ENCODE measurements at regions not wholly inside any gene's neighbourhood (a gene's known extent, or its start where the extent isn't known, plus 50 kb on each side); places are given as distances from the start of the nearest gene placed in this dataset.
"Not testable (repeated sequence)": the region's sequence is repeated elsewhere in the genome, so short reads cannot be mapped to it uniquely, and the experiment has no call there.

- no peaks in the 10 kb centered on the region for H3K4me1 Mint-ChIP-seq
- no peak for DNase-seq
- no peaks in the 10 kb centered on the region for H3K27me3 Mint-ChIP-seq
- H3K4me3 Mint-ChIP-seq, result no peak overlapping the region
- peaks cover 0 to 3% (median 0%) of the 10 kb centered on the region in 7 donors for H3K9me3 Mint-ChIP-seq
- H3K27ac Mint-ChIP-seq, result no peak overlapping the region
- ATAC-seq (ENCODE audit: low read depth in 2 of 2), result no peak
- H3K36me3 Mint-ChIP-seq, result no peaks in the 10 kb centered on the region
Measured at GRCh38 chr4:103449296-103450023, 251.3 kb upstream of the CENPE start.

GRCh38 chr4:103445377-103445776 is 247.2 kb upstream of the CENPE start:
- ATAC-seq (ENCODE audit: low read depth in 2 of 2), result no peak
- H3K9me3 Mint-ChIP-seq, result no peaks in the 10 kb centered on the region
- no peak for DNase-seq
- no peak overlapping the region for H3K4me3 Mint-ChIP-seq
- no peaks in the 10 kb centered on the region for H3K4me1 Mint-ChIP-seq
- no peaks in the 10 kb centered on the region for H3K27me3 Mint-ChIP-seq
- no peak overlapping the region for H3K27ac Mint-ChIP-seq
- H3K36me3 Mint-ChIP-seq, result no peaks in the 10 kb centered on the region

GRCh38 chr4:103443324-103443723 is 245.2 kb upstream of the CENPE start:
- H3K27ac Mint-ChIP-seq, result no peak overlapping the region
- ATAC-seq (ENCODE audit: low read depth in 2 of 2), result no peak

GRCh38 chr4:103429283-103429682 is 231.1 kb upstream of the CENPE start:
- Mint-ChIP-seq H3K9me3 (peaks cover 0 to 5% (median 2%) of the 10 kb centered on the region in 7 donors), H3K4me3 (no peak overlapping the region), H3K36me3 (no peaks in the 10 kb centered on the region), H3K4me1 (no peaks in the 10 kb centered on the region), H3K27me3 (peaks cover 0 to 5% (median 4%) of the 10 kb centered on the region in 3 donors), H3K27ac (no peak overlapping the region)
- ATAC-seq (ENCODE audit: low read depth in 2 of 2) (no peak), DNase-seq (no peak)

More at GRCh38 chr4:103443324-103443723, 245.2 kb upstream of the CENPE start:
- H3K4me1 Mint-ChIP-seq, result no peaks in the 10 kb centered on the region
- H3K36me3 Mint-ChIP-seq, result no peaks in the 10 kb centered on the region
- no peaks in the 10 kb centered on the region for H3K27me3 Mint-ChIP-seq
- H3K9me3 Mint-ChIP-seq, result peaks cover 0 to 3% (median 0%) of the 10 kb centered on the region in 7 donors
- H3K4me3 Mint-ChIP-seq, result no peak overlapping the region
- DNase-seq, result no peak

- no peak for DNase-seq
- H3K9me3 Mint-ChIP-seq, result peaks cover 0 to 5% (median 2%) of the 10 kb centered on the region in 7 donors
- no peak for ATAC-seq (ENCODE audit: low read depth in 2 of 2)
- no peaks in the 10 kb centered on the region for H3K4me1 Mint-ChIP-seq
- H3K4me3 Mint-ChIP-seq, result no peak overlapping the region
- no peak overlapping the region for H3K27ac Mint-ChIP-seq
- peaks cover 0 to 5% (median 4%) of the 10 kb centered on the region in 3 donors for H3K27me3 Mint-ChIP-seq
- no peaks in the 10 kb centered on the region for H3K36me3 Mint-ChIP-seq
Measured at GRCh38 chr4:103425406-103425805, 227.3 kb upstream of the CENPE start.

GRCh38 chr4:103424853-103425252 is 226.7 kb upstream of the CENPE start:
- Mint-ChIP-seq H3K4me1 (no peaks in the 10 kb centered on the region), H3K27ac (no peak overlapping the region), H3K4me3 (no peak overlapping the region), H3K9me3 (peaks cover 0 to 5% (median 2%) of the 10 kb centered on the region in 7 donors), H3K27me3 (peaks cover 0 to 5% (median 2%) of the 10 kb centered on the region in 3 donors), H3K36me3 (no peaks in the 10 kb centered on the region)
- ATAC-seq (ENCODE audit: low read depth in 2 of 2) (no peak), DNase-seq (no peak)

- no peaks in the 10 kb centered on the region for H3K4me1 Mint-ChIP-seq
- DNase-seq (no peak), ATAC-seq (ENCODE audit: low read depth in 2 of 2) (no peak)
- H3K27me3 Mint-ChIP-seq, result no peaks in the 10 kb centered on the region
- H3K4me3 Mint-ChIP-seq, result no peak overlapping the region
- H3K27ac Mint-ChIP-seq, result no peak overlapping the region
- H3K36me3 Mint-ChIP-seq, result no peaks in the 10 kb centered on the region
- peaks cover 0 to 8% (median 3%) of the 10 kb centered on the region in 7 donors for H3K9me3 Mint-ChIP-seq
Measured at GRCh38 chr4:103423261-103423660, 225.1 kb upstream of the CENPE start.

GRCh38 chr4:103422467-103423219 is 224.5 kb upstream of the CENPE start:
- H3K36me3 Mint-ChIP-seq, result no peaks in the 10 kb centered on the region
- no peaks in the 10 kb centered on the region for H3K4me1 Mint-ChIP-seq
- H3K27me3 Mint-ChIP-seq, result no peaks in the 10 kb centered on the region
- H3K27ac Mint-ChIP-seq, result no peak overlapping the region
- no peak for DNase-seq
- H3K9me3 Mint-ChIP-seq, result peaks cover 0 to 8% (median 3%) of the 10 kb centered on the region in 7 donors
- H3K4me3 Mint-ChIP-seq, result no peak overlapping the region
- ATAC-seq (ENCODE audit: low read depth in 2 of 2), result no peak

- H3K36me3 Mint-ChIP-seq, result no peaks in the 10 kb centered on the region
- ATAC-seq (ENCODE audit: low read depth in 2 of 2) (no peak), DNase-seq (no peak)
- no peaks in the 10 kb centered on the region for H3K4me1 Mint-ChIP-seq
- H3K4me3 Mint-ChIP-seq, result no peak overlapping the region
- H3K27ac Mint-ChIP-seq, result no peak overlapping the region
- H3K27me3 Mint-ChIP-seq, result no peaks in the 10 kb centered on the region
- peaks cover 0 to 10% (median 4%) of the 10 kb centered on the region in 7 donors for H3K9me3 Mint-ChIP-seq
Measured at GRCh38 chr4:103415801-103416200, 217.7 kb upstream of the CENPE start.

GRCh38 chr4:103412646-103413045 is 214.5 kb upstream of the CENPE start:
- H3K27me3 Mint-ChIP-seq; H3K4me1 Mint-ChIP-seq; H3K9me3 Mint-ChIP-seq; H3K36me3 Mint-ChIP-seq; DNase-seq; H3K4me3 Mint-ChIP-seq; H3K27ac Mint-ChIP-seq; ATAC-seq (ENCODE audit: low read depth in 2 of 2): not testable (repeated sequence)

GRCh38 chr4:103410386-103410785 is 212.2 kb upstream of the CENPE start:
- Mint-ChIP-seq H3K27ac (no peak overlapping the region), H3K9me3 (peaks cover 0 to 3% (median 0%) of the 10 kb centered on the region in 7 donors), H3K4me1 (no peaks in the 10 kb centered on the region), H3K36me3 (no peaks in the 10 kb centered on the region), H3K27me3 (peaks cover 0 to 3% (median 0%) of the 10 kb centered on the region in 3 donors), H3K4me3 (no peak overlapping the region)
- DNase-seq (no peak), ATAC-seq (ENCODE audit: low read depth in 2 of 2) (no peak)

GRCh38 chr4:103405415-103405814 is 207.3 kb upstream of the CENPE start:
- DNase-seq (no peak), ATAC-seq (ENCODE audit: low read depth in 2 of 2) (no peak)
- Mint-ChIP-seq H3K27me3 (peaks cover 0 to 7% (median 3%) of the 10 kb centered on the region in 3 donors), H3K36me3 (no peaks in the 10 kb centered on the region), H3K27ac (no peak overlapping the region), H3K9me3 (peaks cover 0 to 2% (median 0%) of the 10 kb centered on the region in 7 donors), H3K4me1 (no peaks in the 10 kb centered on the region), H3K4me3 (no peak overlapping the region)

GRCh38 chr4:103403619-103404018 is 205.5 kb upstream of the CENPE start:
- no peak overlapping the region for H3K4me3 Mint-ChIP-seq
- ATAC-seq (ENCODE audit: low read depth in 2 of 2) (no peak), DNase-seq (no peak)
- H3K27ac Mint-ChIP-seq, result no peak overlapping the region
- H3K27me3 Mint-ChIP-seq, result peaks cover 0 to 7% (median 3%) of the 10 kb centered on the region in 3 donors
- H3K9me3 Mint-ChIP-seq, result peaks cover 0 to 4% (median 0%) of the 10 kb centered on the region in 7 donors
- no peaks in the 10 kb centered on the region for H3K36me3 Mint-ChIP-seq
- H3K4me1 Mint-ChIP-seq, result no peaks in the 10 kb centered on the region

GRCh38 chr4:103402198-103402597 is 204.1 kb upstream of the CENPE start:
- DNase-seq (no peak), ATAC-seq (ENCODE audit: low read depth in 2 of 2) (no peak)
- Mint-ChIP-seq H3K36me3 (no peaks in the 10 kb centered on the region), H3K4me3 (no peak overlapping the region), H3K9me3 (peaks cover 0 to 4% (median 0%) of the 10 kb centered on the region in 7 donors), H3K4me1 (no peaks in the 10 kb centered on the region), H3K27me3 (peaks cover 0 to 7% (median 3%) of the 10 kb centered on the region in 3 donors), H3K27ac (no peak overlapping the region)

Data from naive B cell (primary cell).